Loucy (cell line): ENCODE measurements at regions not wholly inside any gene's neighbourhood (a gene's known extent, or its start where the extent isn't known, plus 50 kb on each side); places are given as distances from the start of the nearest gene placed in this dataset.
"Not testable (repeated sequence)": the region's sequence is repeated elsewhere in the genome, so short reads cannot be mapped to it uniquely, and the experiment has no call there.

ENCODE experiments used
- H2AFZ ChIP-seq: fragments of 200-600 bp; sonication (generic); 2 replicates; pipeline ENCODE4 v1.6.0; 2016; ENCODE audit warnings: antibody characterized with exemption, mild to moderate bottlenecking, low read length, moderate library complexity
- H3F3A ChIP-seq: fragments of 200-600 bp; 2 replicates; pipeline ENCODE4 v1.6.0; 2016; ENCODE audit warnings: antibody characterized with exemption, low read depth, mild to moderate bottlenecking
- H3K27me3 ChIP-seq: fragments of 200-600 bp; sonication (generic); 2 replicates; pipeline ENCODE4 v1.6.1; 2014; ENCODE audit warnings: low read length, mild to moderate bottlenecking; ENCODE audit not compliant: insufficient read depth, poor library complexity, severe bottlenecking
- H3K36me3 ChIP-seq: fragments of 200-600 bp; sonication (generic); 2 replicates; pipeline ENCODE4 v1.6.1; 2016; ENCODE audit warnings: low read length; ENCODE audit not compliant: insufficient read depth
- H3K4me1 ChIP-seq: fragments of 200-600 bp; sonication (generic); 2 replicates; pipeline ENCODE4 v1.5.1; 2014; ENCODE audit warnings: low read length, mild to moderate bottlenecking; ENCODE audit not compliant: insufficient read depth, poor library complexity, severe bottlenecking
- H3K4me2 ChIP-seq: fragments of 200-600 bp; sonication (generic); 2 replicates; pipeline ENCODE4 v1.6.0; 2014; ENCODE audit warnings: antibody characterized with exemption, low read length, low read depth, mild to moderate bottlenecking; ENCODE audit not compliant: poor library complexity, severe bottlenecking
- H3K4me3 ChIP-seq: fragments of 200-600 bp; sonication (generic); 2 replicates; pipeline ENCODE4 v1.5.1; 2014; ENCODE audit warnings: low read length, mild to moderate bottlenecking, mixed read lengths; ENCODE audit not compliant: poor library complexity, severe bottlenecking
- H3K79me2 ChIP-seq: fragments of 200-600 bp; sonication (generic); 2 replicates; pipeline ENCODE4 v1.6.1; 2014; ENCODE audit warnings: low read length; ENCODE audit not compliant: insufficient read depth
- H3K9ac ChIP-seq: fragments of 200-600 bp; sonication (generic); 2 replicates; pipeline ENCODE4 v1.6.0; 2014; ENCODE audit warnings: mild to moderate bottlenecking, low read depth, low read length, moderate library complexity; ENCODE audit not compliant: poor library complexity, severe bottlenecking
- H3K9me2 ChIP-seq: fragments of 200-600 bp; sonication (generic); replicated peaks from 2 replicates; pipeline ENCODE4 v1.6.1; 2016; ENCODE audit warnings: low read depth, low read length, mixed read lengths
- H3K9me3 ChIP-seq: fragments of 200-600 bp; sonication (generic); 2 replicates; pipeline ENCODE4 v1.6.1; 2014; ENCODE audit warnings: mild to moderate bottlenecking, antibody characterized with exemption, low read length, low read depth; ENCODE audit not compliant: insufficient read depth
- H4K20me1 ChIP-seq: fragments of 200-600 bp; sonication (generic); 2 replicates; pipeline ENCODE4 v1.6.0; 2014; ENCODE audit warnings: antibody characterized with exemption, low read length, mild to moderate bottlenecking; ENCODE audit not compliant: insufficient read depth, poor library complexity, severe bottlenecking
- CTCF ChIP-seq: fragments of 200-600 bp; sonication (generic); conservative IDR thresholded peaks from 2 replicates; pipeline ENCODE4 v1.5.1; 2014; ENCODE audit warnings: mild to moderate bottlenecking, antibody characterized with exemption, low read length
- EZH2phosphoT487 ChIP-seq: fragments of 200-600 bp; IDR thresholded peaks from 2 replicates; pipeline ENCODE4 v1.6.1; 2018; ENCODE audit warnings: antibody characterized with exemption, mild to moderate bottlenecking, moderate library complexity, borderline replicate concordance

GRCh38 chr14:48614003-48614402 is 938.6 kb upstream of the MDGA2 start:
- H3K4me3 ChIP-seq = no peak overlapping the region
- no peaks in the 10 kb centered on the region for H3K36me3 ChIP-seq
- no peaks in the 10 kb centered on the region for H3K4me1 ChIP-seq
- no peaks in the 10 kb centered on the region for H3K27me3 ChIP-seq
- H3K4me2 ChIP-seq = no peak overlapping the region
- no peaks in the 10 kb centered on the region for H3K9me3 ChIP-seq
- no peaks in the 10 kb centered on the region for H3K79me2 ChIP-seq
- TF ChIP-seq CTCF = no peak
- no peak for TF ChIP-seq EZH2phosphoT487
- H2AFZ ChIP-seq = no peak overlapping the region
- H4K20me1 ChIP-seq = no peaks in the 10 kb centered on the region
- no peaks in the 10 kb centered on the region for H3K9me2 ChIP-seq
- no peaks in the 10 kb centered on the region for H3F3A ChIP-seq
- no peak overlapping the region for H3K9ac ChIP-seq

GRCh38 chr14:48606960-48607359 is 931.6 kb upstream of the MDGA2 start:
- not testable (repeated sequence) for H3K4me3 ChIP-seq, H3K9me2 ChIP-seq, H3F3A ChIP-seq, H3K4me1 ChIP-seq, H4K20me1 ChIP-seq, H3K9me3 ChIP-seq, H3K4me2 ChIP-seq, H3K27me3 ChIP-seq, H3K36me3 ChIP-seq, H3K9ac ChIP-seq, H3K79me2 ChIP-seq, H2AFZ ChIP-seq

GRCh38 chr14:48598458-48598857 is 923.1 kb upstream of the MDGA2 start:
- no peak overlapping the region for H3K4me3 ChIP-seq
- no peaks in the 10 kb centered on the region for H3K9me2 ChIP-seq
- H3K9me3 ChIP-seq = no peaks in the 10 kb centered on the region
- no peaks in the 10 kb centered on the region for H3K27me3 ChIP-seq
- H2AFZ ChIP-seq = no peak overlapping the region
- H3K79me2 ChIP-seq = no peaks in the 10 kb centered on the region
- no peaks in the 10 kb centered on the region for H3K36me3 ChIP-seq
- H3K4me1 ChIP-seq = no peaks in the 10 kb centered on the region
- H3K9ac ChIP-seq = no peak overlapping the region
- H3F3A ChIP-seq = no peaks in the 10 kb centered on the region
- TF ChIP-seq CTCF (no peak), EZH2phosphoT487 (no peak)
- H3K4me2 ChIP-seq = no peak overlapping the region
- H4K20me1 ChIP-seq = no peaks in the 10 kb centered on the region

GRCh38 chr14:48586099-48586498 is 910.7 kb upstream of the MDGA2 start:
- H3K4me1 ChIP-seq = no peaks in the 10 kb centered on the region
- no peaks in the 10 kb centered on the region for H3K9me3 ChIP-seq
- no peaks in the 10 kb centered on the region for H3F3A ChIP-seq
- H3K4me3 ChIP-seq = no peak overlapping the region
- H3K36me3 ChIP-seq = no peaks in the 10 kb centered on the region
- H4K20me1 ChIP-seq = no peaks in the 10 kb centered on the region
- H3K9me2 ChIP-seq = no peaks in the 10 kb centered on the region
- no peak overlapping the region for H3K9ac ChIP-seq
- no peaks in the 10 kb centered on the region for H3K79me2 ChIP-seq
- no peaks in the 10 kb centered on the region for H3K27me3 ChIP-seq
- TF ChIP-seq CTCF = no peak
- TF ChIP-seq EZH2phosphoT487 = no peak
- no peak overlapping the region for H3K4me2 ChIP-seq
- H2AFZ ChIP-seq = no peak overlapping the region
